Erythroblast (primary cell): ENCODE measurements at regions not wholly inside any gene's neighbourhood (a gene's known extent, or its start where the extent isn't known, plus 50 kb on each side); places are given as distances from the start of the nearest gene placed in this dataset.

Experiments
- DNase-seq, 2 experiments: peaks; one replicate each; lab custom pipeline; 2025; lab: John Stamatoyannopoulos, UW
- GATA1 ChIP-seq: IDR thresholded peaks from 2 replicates; pipeline ENCODE4 v1.6.1; 2011; ENCODE audit warnings: low read depth, mild to moderate bottlenecking, control low read depth, low read length, moderate library complexity
- POLR2A ChIP-seq: IDR thresholded peaks from 2 replicates; pipeline ENCODE4 v1.6.1; 2011; ENCODE audit warnings: mild to moderate bottlenecking, low read length

- no peak for DNase-seq
- TF ChIP-seq GATA1 (no peak), POLR2A (no peak)
Measured at GRCh38 chr4:1530356-1530755, 124.1 kb upstream of the NKX1-1 start.

GRCh38 chr4:1524761-1525160 lies 118.5 kb upstream of the NKX1-1 start:
- TF ChIP-seq POLR2A (no peak), GATA1 (no peak)
- DNase-seq, result no peak

- peak in 1 of 2 experiments; percentile 17 for DNase-seq
- TF ChIP-seq GATA1 (no peak), POLR2A (no peak)
Measured at GRCh38 chr4:1523907-1524636, 117.8 kb upstream of the NKX1-1 start.

GRCh38 chr4:1523506-1523905 lies 117.3 kb upstream of the NKX1-1 start:
- DNase-seq, result no peak
- no peak for TF ChIP-seq GATA1
- no peak for TF ChIP-seq POLR2A

- TF ChIP-seq POLR2A (no peak), GATA1 (no peak)
- no peak for DNase-seq
Measured at GRCh38 chr4:1523033-1523432, 116.8 kb upstream of the NKX1-1 start.

- TF ChIP-seq GATA1, result no peak
- TF ChIP-seq POLR2A, result no peak
Measured at GRCh38 chr4:1522606-1523005, 116.4 kb upstream of the NKX1-1 start.

GRCh38 chr4:1521821-1522361 lies 115.6 kb upstream of the NKX1-1 start:
- TF ChIP-seq GATA1 (no peak), POLR2A (no peak)
- no peak for DNase-seq

More at GRCh38 chr4:1522606-1523005, 116.4 kb upstream of the NKX1-1 start:
- DNase-seq, result no peak

- peak; percentile 22 to 29 for DNase-seq
Measured at GRCh38 chr4:1520795-1521576, 114.7 kb upstream of the NKX1-1 start.

GRCh38 chr4:1519787-1520661 lies 113.8 kb upstream of the NKX1-1 start:
- TF ChIP-seq POLR2A (no peak), GATA1 (no peak)
- DNase-seq, result no peak

GRCh38 chr4:1518997-1519700 lies 112.9 kb upstream of the NKX1-1 start:
- no peak for TF ChIP-seq POLR2A
- no peak for DNase-seq

GRCh38 chr4:1517592-1518411 lies 111.6 kb upstream of the NKX1-1 start:
- DNase-seq, result no peak
- TF ChIP-seq GATA1, result no peak
- TF ChIP-seq POLR2A, result no peak

- no peak for TF ChIP-seq GATA1
- no peak for TF ChIP-seq POLR2A
- no peak for DNase-seq
Measured at GRCh38 chr4:1516881-1517480, 110.7 kb upstream of the NKX1-1 start.
